Activated naive CD8-positive, alpha-beta T cell treated with anti-CD3 and anti-CD28 coated beads, Interleukin-2, amount 10 ng/mL, durations not matched to agents 7 days and 5 days (primary cell): ENCODE measurements at regions not wholly inside any gene's neighbourhood (a gene's known extent, or its start where the extent isn't known, plus 50 kb on each side); places are given as distances from the start of the nearest gene placed in this dataset.

ENCODE experiments used
- ATAC-seq: fragments of 150-1000 bp; cut with Tn5 transposase; one replicate; pipeline ENCODE4 v1.10.0; 2021; ENCODE audit warnings: low read depth, moderate library complexity
- POLR2A ChIA-PET: fragments of 350-600 bp; sonication (Branson Sonifier 250); formaldehyde crosslinking; loops from one replicate; lab custom pipeline; 2021; ENCODE audit warnings: antibody characterized with exemption; lab: Charles Lee
- DNase-seq: peaks from one replicate; pipeline ENCODE4 v3.0.0; 2021
- H3K27ac Mint-ChIP-seq: one replicate; pipeline ENCODE4 v1.8.0; 2022; ENCODE audit warnings: mild to moderate bottlenecking, mixed read lengths
- H3K27me3 Mint-ChIP-seq: one replicate; pipeline ENCODE4 v1.8.0; 2022; ENCODE audit warnings: mild to moderate bottlenecking, moderate library complexity, mixed read lengths
- H3K36me3 Mint-ChIP-seq: one replicate; pipeline ENCODE4 v1.8.0; 2021; ENCODE audit warnings: mild to moderate bottlenecking, mixed read lengths
- H3K4me1 Mint-ChIP-seq: one replicate; pipeline ENCODE4 v1.8.0; 2021; ENCODE audit warnings: mixed read lengths
- H3K4me3 Mint-ChIP-seq: one replicate; pipeline ENCODE4 v1.8.0; 2022; ENCODE audit warnings: mild to moderate bottlenecking, moderate library complexity, mixed read lengths
- H3K9me3 Mint-ChIP-seq: one replicate; pipeline ENCODE4 v1.8.0; 2021; ENCODE audit warnings: mixed read lengths

DNA sequence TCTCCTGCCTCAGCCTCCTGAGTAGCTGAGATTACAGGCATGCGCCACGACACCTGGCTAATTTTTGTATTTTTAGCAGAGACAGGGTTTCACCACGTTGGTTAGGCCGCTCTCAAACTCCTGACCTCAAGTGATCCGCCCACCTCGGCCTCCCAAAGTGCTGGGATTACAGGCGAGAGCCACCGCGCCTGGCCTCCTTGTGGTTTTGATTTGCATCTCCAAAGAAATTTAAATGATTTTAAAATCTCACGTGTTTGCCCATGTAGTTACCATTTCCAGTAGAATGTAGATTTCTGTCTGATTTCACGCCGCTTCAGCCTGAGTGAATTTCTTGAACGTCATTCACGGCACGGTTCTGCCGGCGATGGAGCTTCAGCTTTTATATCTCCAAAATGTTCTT lies 55.8 kb downstream of the IGF2 start:
- peaks cover 6% of the 10 kb centered on the region for H3K9me3 Mint-ChIP-seq
- H3K27me3 Mint-ChIP-seq, result peaks cover 15% of the 10 kb centered on the region
- no peaks in the 10 kb centered on the region for H3K4me1 Mint-ChIP-seq
- no peak overlapping the region for H3K4me3 Mint-ChIP-seq
- H3K36me3 Mint-ChIP-seq, result no peaks in the 10 kb centered on the region
- DNase-seq (no peak), ATAC-seq (no peak)
- POLR2A ChIA-PET, result no interaction called here
- no peak overlapping the region for H3K27ac Mint-ChIP-seq

DNA sequence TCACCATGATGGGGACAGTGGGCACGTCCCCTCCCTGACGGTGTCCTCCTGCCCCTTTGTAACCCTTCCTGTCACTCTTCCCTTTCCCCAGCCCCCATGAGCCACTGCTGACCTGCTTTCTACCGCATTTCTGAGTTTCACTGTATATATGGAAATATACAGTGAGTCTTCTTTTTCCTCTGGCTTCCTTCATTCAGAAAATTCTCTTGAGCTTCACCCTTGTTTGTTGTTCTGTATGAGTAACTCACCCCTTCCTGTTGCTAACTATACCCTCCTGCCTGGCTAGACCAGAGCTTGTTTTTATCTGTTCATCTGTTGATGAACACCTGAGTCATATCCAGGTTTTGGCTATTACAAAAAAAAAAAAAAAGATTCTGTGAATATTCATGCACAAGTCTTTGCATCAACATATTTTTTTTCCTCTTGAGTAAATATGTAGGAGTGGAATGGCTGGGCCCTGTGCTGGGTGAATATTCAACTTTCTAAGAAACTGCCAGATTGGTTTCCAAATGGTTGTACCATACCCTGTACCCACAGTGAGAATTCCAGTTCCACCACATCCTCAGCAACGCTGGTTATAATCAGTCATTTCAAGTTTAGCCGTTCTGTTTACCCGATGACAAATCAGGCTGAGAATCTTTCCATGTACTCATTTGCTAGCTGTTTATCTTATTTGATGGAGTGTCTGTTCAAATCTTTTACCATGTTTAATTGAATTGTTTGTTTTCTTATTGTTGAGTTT lies 62.0 kb downstream of the IGF2 start:
- ATAC-seq (peak; percentile 67), DNase-seq (peak; percentile 19)
- no peaks in the 10 kb centered on the region for H3K9me3 Mint-ChIP-seq
- H3K27ac Mint-ChIP-seq, result peak overlapping the region; percentile 5
- POLR2A ChIA-PET, result interaction anchor here (0.7 kb wide), 1 partner anchor 42 kb away, joined by 3 read pairs; no protein-coding TSS in a partner anchor
- H3K4me3 Mint-ChIP-seq, result no peak overlapping the region
- peaks cover 19% of the 10 kb centered on the region for H3K27me3 Mint-ChIP-seq
- peaks cover 7% of the 10 kb centered on the region for H3K4me1 Mint-ChIP-seq
- H3K36me3 Mint-ChIP-seq, result no peaks in the 10 kb centered on the region

DNA sequence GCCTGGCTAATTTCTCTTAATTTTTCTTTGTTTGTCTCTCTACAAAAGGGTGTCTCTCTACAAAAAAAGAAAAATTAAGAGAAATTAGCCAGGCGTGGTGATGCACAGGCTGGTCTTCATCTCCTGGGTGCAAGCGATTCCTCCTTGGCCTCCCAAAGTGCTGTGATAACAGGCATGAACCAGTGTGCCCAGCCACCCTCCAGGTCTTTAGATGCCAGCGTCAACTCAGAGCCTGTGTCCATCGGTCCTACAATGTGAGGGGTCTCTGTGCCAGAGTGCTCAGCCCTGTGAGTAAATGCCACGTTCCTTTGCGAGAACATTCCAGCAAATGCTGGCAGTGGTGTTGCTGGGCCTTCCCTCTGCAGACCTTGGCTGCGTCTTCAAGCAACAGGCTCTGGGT lies 62.7 kb downstream of the IGF2 start:
- no peaks in the 10 kb centered on the region for H3K9me3 Mint-ChIP-seq
- H3K27me3 Mint-ChIP-seq, result peaks cover 22% of the 10 kb centered on the region
- POLR2A ChIA-PET, result no interaction called here
- DNase-seq (no peak), ATAC-seq (no peak)
- no peak overlapping the region for H3K27ac Mint-ChIP-seq
- H3K4me1 Mint-ChIP-seq, result peaks cover 7% of the 10 kb centered on the region
- no peaks in the 10 kb centered on the region for H3K36me3 Mint-ChIP-seq
- no peak overlapping the region for H3K4me3 Mint-ChIP-seq

DNA sequence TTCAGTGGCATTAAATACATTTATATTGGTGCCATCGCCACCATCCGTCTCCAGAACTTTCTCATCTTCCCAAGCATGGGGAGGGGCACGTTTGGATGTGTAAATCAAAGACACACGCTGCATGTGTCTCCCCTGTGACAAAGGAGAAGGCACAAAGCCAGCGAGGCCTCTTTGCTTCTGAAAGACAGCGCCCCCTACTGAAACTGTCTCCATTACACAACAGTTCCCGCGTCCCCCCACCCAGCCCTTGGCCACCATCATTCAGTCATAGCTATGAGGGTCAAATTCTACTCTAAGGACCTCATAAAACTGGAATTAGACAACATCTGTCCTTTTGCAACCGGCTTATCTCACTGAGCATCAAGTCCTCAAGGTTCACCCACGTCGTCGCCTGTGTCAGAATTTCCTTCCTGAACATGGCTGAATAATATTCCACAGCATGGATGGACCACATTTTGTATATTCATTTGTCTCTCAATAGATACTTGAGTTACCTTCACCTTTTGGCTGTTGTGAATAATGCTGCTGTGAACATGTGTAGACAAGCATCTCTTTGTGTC lies 64.8 kb downstream of the IGF2 start:
- POLR2A ChIA-PET, result no interaction called here
- Mint-ChIP-seq H3K27ac (no peak overlapping the region), H3K36me3 (no peaks in the 10 kb centered on the region), H3K9me3 (no peaks in the 10 kb centered on the region), H3K27me3 (peaks cover 15% of the 10 kb centered on the region), H3K4me3 (no peak overlapping the region), H3K4me1 (peaks cover 7% of the 10 kb centered on the region)
- ATAC-seq (no peak), DNase-seq (no peak)

DNA sequence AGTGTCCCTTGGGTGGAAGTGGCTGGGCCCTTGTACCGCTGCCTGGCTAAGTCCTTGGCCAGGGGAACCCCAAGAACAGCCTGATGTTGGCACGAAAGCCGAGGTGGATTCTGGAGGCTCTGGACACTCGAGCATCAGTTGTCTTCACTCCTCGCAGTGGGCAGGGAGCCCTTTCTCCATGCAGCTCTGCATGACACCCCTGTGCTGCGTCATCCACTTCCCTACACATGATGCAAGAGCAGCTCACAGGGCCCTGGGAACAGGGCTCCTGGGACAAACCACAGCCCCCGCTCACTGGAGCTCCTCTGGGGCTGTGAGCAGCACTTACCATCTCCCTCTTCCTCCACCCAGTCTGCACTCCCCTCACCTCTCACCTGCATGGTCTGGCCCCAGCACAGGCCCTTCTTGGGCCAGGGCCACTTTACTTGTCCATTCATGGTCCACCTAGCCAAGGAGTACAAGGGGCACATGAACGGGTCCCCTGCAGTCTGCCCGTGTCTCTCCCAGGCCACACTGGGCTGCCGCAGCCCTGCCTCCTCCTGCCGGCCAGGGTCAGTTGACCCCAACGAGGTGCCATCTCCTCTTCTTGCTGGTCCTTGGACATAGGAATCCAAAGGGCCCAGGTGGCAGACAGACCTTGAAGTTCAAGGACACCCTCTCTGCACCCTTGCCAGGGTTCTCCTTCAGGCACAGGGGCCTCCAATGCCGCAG lies 66.5 kb downstream of the IGF2 start:
- Mint-ChIP-seq H3K36me3 (no peaks in the 10 kb centered on the region), H3K4me3 (no peak overlapping the region), H3K4me1 (peaks cover 7% of the 10 kb centered on the region), H3K27ac (no peak overlapping the region), H3K27me3 (peaks cover 11% of the 10 kb centered on the region), H3K9me3 (no peaks in the 10 kb centered on the region)
- DNase-seq, result no peak
- no peak for ATAC-seq
- POLR2A ChIA-PET, result no interaction called here

DNA sequence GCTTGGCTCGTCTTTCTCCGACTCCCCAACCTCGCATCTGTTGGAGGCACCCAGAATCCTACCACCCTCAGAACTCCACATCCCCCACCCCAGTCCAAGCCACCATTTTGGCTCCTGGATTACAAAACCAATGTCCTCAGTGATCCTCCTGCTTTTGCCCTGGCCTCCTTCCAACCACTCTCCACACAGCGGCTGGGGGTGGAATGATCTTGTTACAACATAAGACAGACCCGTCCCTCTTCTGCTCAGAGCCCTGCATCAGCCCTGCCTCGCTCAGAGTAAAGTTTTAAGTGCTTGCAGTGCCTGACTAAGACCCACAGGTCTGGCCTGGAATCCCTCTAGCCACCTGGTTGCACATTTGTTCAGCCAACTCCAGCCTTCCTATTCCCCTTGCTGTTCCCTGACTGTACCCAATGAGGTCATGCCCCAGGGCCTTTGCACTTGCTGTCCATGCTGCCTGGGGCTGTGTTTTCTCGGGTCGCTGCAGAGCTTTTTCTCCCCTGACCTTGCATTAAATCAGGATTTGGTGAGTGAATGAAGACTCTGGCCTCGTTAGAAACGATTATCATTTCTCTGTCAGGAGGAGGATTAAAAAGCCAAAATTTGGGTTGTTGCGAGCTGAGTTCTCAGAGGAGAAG lies 67.3 kb downstream of the IGF2 start:
- Mint-ChIP-seq H3K4me3 (no peak overlapping the region), H3K27ac (no peak overlapping the region), H3K36me3 (no peaks in the 10 kb centered on the region), H3K27me3 (peaks cover 11% of the 10 kb centered on the region), H3K4me1 (peaks cover under 1% of the 10 kb centered on the region), H3K9me3 (no peaks in the 10 kb centered on the region)
- no peak for ATAC-seq
- POLR2A ChIA-PET, result no interaction called here
- DNase-seq, result no peak
